ENCODE measurements at regions not wholly inside any gene's neighbourhood (a gene's known extent, or its start where the extent isn't known, plus 50 kb on each side); places are given as distances from the start of the nearest gene placed in this dataset.

- TF ChIP-seq, protein P1, sequence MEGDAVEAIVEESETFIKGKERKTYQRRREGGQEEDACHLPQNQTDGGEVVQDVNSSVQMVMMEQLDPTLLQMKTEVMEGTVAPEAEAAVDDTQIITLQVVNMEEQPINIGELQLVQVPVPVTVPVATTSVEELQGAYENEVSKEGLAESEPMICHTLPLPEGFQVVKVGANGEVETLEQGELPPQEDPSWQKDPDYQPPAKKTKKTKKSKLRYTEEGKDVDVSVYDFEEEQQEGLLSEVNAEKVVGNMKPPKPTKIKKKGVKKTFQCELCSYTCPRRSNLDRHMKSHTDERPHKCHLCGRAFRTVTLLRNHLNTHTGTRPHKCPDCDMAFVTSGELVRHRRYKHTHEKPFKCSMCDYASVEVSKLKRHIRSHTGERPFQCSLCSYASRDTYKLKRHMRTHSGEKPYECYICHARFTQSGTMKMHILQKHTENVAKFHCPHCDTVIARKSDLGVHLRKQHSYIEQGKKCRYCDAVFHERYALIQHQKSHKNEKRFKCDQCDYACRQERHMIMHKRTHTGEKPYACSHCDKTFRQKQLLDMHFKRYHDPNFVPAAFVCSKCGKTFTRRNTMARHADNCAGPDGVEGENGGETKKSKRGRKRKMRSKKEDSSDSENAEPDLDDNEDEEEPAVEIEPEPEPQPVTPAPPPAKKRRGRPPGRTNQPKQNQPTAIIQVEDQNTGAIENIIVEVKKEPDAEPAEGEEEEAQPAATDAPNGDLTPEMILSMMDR (IDR thresholded peaks at IDR 0.05), result no peak
- Mint-ChIP-seq H3K9me3 (ENCODE audit: unreplicated experiment) (no peaks in the 10 kb centered on the region), H3K27ac (ENCODE audit: unreplicated experiment) (no peak overlapping the region), H3K4me1 (ENCODE audit: unreplicated experiment) (no peaks in the 10 kb centered on the region), H3K36me3 (ENCODE audit: unreplicated experiment) (no peaks in the 10 kb centered on the region), H3K4me3 (ENCODE audit: unreplicated experiment) (no peak overlapping the region), H3K27me3 (ENCODE audit: unreplicated experiment) (no peaks in the 10 kb centered on the region)
- no peak for DNase-seq (ENCODE audit: extremely low spot score, unreplicated experiment)
Observed at GRCh38 chr4:107269175-107269574, 233.1 kb upstream of the DKK2 start.

DNA sequence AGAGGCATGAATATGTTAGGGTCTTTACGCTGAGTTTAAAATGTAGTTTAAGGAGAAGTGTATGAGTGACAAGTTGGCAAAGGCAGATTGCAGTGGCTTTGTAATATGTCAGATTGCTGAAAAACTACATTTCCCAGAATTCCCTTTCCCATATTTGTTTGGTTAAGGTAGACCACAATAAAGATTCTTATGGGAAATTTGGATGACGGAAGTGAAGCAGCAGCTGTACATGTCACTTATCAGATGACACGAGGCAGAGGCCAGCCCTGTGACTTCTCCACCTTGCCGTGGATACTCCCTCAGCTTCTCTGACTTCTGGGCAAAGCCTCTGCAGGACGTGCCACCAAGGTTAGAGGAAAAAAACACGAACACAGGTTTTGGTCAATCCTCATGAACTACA lies 229.7 kb upstream of the DKK2 start:
- DNase-seq (ENCODE audit: extremely low spot score, unreplicated experiment), result no peak
- H3K9me3 Mint-ChIP-seq (ENCODE audit: unreplicated experiment), result peaks cover 4% of the 10 kb centered on the region
- peaks cover 8% of the 10 kb centered on the region for H3K4me1 Mint-ChIP-seq (ENCODE audit: unreplicated experiment)
- no peaks in the 10 kb centered on the region for H3K36me3 Mint-ChIP-seq (ENCODE audit: unreplicated experiment)
- H3K27me3 Mint-ChIP-seq (ENCODE audit: unreplicated experiment), result no peaks in the 10 kb centered on the region
- H3K4me3 Mint-ChIP-seq (ENCODE audit: unreplicated experiment), result no peak overlapping the region
- H3K27ac Mint-ChIP-seq (ENCODE audit: unreplicated experiment), result no peak overlapping the region
- TF ChIP-seq, protein P1 (IDR thresholded peaks at IDR 0.05), result no peak

- peaks cover 20% of the 10 kb centered on the region for H3K4me1 Mint-ChIP-seq (ENCODE audit: unreplicated experiment)
- H3K36me3 Mint-ChIP-seq (ENCODE audit: unreplicated experiment), result no peaks in the 10 kb centered on the region
- TF ChIP-seq, protein P1 (IDR thresholded peaks at IDR 0.05), result no peak
- no peak for DNase-seq (ENCODE audit: extremely low spot score, unreplicated experiment)
- H3K4me3 Mint-ChIP-seq (ENCODE audit: unreplicated experiment), result no peak overlapping the region
- peaks cover 4% of the 10 kb centered on the region for H3K9me3 Mint-ChIP-seq (ENCODE audit: unreplicated experiment)
- H3K27me3 Mint-ChIP-seq (ENCODE audit: unreplicated experiment), result no peaks in the 10 kb centered on the region
- no peak overlapping the region for H3K27ac Mint-ChIP-seq (ENCODE audit: unreplicated experiment)
Observed at GRCh38 chr4:107261241-107261874, 225.2 kb upstream of the DKK2 start.

- Mint-ChIP-seq H3K9me3 (ENCODE audit: unreplicated experiment) (peaks cover 4% of the 10 kb centered on the region), H3K36me3 (ENCODE audit: unreplicated experiment) (no peaks in the 10 kb centered on the region), H3K4me1 (ENCODE audit: unreplicated experiment) (peaks cover 23% of the 10 kb centered on the region), H3K4me3 (ENCODE audit: unreplicated experiment) (no peak overlapping the region), H3K27me3 (ENCODE audit: unreplicated experiment) (no peaks in the 10 kb centered on the region), H3K27ac (ENCODE audit: unreplicated experiment) (peak overlapping the region; percentile 59)
- TF ChIP-seq, protein P1 (IDR thresholded peaks at IDR 0.05), result no peak
- DNase-seq (ENCODE audit: extremely low spot score, unreplicated experiment), result no peak
Observed at GRCh38 chr4:107258359-107258758, 222.2 kb upstream of the DKK2 start.

DNA sequence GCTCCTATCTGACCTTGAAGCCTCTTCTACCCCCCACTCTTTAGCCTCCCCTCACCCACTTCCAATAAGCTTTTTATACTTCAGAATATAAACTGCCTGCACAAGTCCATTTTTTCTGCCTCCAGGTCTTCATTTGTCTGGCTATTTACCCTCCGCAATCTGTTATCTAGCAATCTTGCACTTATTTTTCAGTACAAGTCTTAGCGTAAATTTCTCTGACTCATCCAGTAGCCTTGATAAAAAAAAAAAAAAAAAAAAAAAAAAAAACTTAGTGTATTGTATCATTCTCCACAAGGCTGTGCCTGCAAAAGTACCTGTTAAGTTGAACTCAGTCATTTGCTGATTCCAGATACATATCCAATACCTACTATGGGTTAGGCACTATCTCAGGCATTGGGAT lies 219.5 kb upstream of the DKK2 start:
- Mint-ChIP-seq H3K36me3 (ENCODE audit: unreplicated experiment) (no peaks in the 10 kb centered on the region), H3K4me1 (ENCODE audit: unreplicated experiment) (peaks cover 12% of the 10 kb centered on the region), H3K27ac (ENCODE audit: unreplicated experiment) (no peak overlapping the region), H3K4me3 (ENCODE audit: unreplicated experiment) (no peak overlapping the region), H3K27me3 (ENCODE audit: unreplicated experiment) (no peaks in the 10 kb centered on the region), H3K9me3 (ENCODE audit: unreplicated experiment) (no peaks in the 10 kb centered on the region)
- TF ChIP-seq, protein P1 (IDR thresholded peaks at IDR 0.05), result no peak
- DNase-seq (ENCODE audit: extremely low spot score, unreplicated experiment), result no peak

All from osteocyte (in vitro differentiated cells).